ENCODE measurements at regions not wholly inside any gene's neighbourhood (a gene's known extent, or its start where the extent isn't known, plus 50 kb on each side); places are given as distances from the start of the nearest gene placed in this dataset.

- no peak for ATAC-seq (ENCODE audit: insufficient read depth, low read depth)
- TF ChIP-seq CTCF (IDR thresholded peaks at IDR 0.05; ENCODE audit: borderline replicate concordance, extremely low read depth, low read length, poor library complexity, severe bottlenecking) (no peak), EZH2 (IDR thresholded peaks at IDR 0.05; ENCODE audit: borderline replicate concordance, low read depth, low read length, severe bottlenecking) (no peak)
- no peak overlapping the region for H2AFZ ChIP-seq (ENCODE audit: low read depth, low read length)
- H3K36me3 ChIP-seq (ENCODE audit: insufficient read depth, low read length) = no peaks in the 10 kb centered on the region
- H3K27ac ChIP-seq (ENCODE audit: low read length) = no peak overlapping the region
- H3K9me3 ChIP-seq (ENCODE audit: insufficient read depth, low read length, severe bottlenecking) = no peaks in the 10 kb centered on the region
- H3K4me2 ChIP-seq (ENCODE audit: insufficient read depth, low read length) = no peak overlapping the region
- H4K20me1 ChIP-seq (ENCODE audit: insufficient read depth, low read length) = no peaks in the 10 kb centered on the region
- H3K4me3 ChIP-seq (ENCODE audit: low read depth in 1 of 2, low read length in 2 of 2) = no peak overlapping the region
- no peak overlapping the region for H3K9ac ChIP-seq (ENCODE audit: low read depth, low read length)
- no peaks in the 10 kb centered on the region for H3K79me2 ChIP-seq (ENCODE audit: insufficient read depth, low read length)
- no peaks in the 10 kb centered on the region for H3K4me1 ChIP-seq (ENCODE audit: insufficient read depth, low read length)
- H3K27me3 ChIP-seq (ENCODE audit: insufficient read depth, low read length, poor library complexity) = no peaks in the 10 kb centered on the region
- DNase-seq = no peak
Observed at GRCh38 chr4:42736527-42737195, 79.8 kb upstream of the ATP8A1 start.

- no peaks in the 10 kb centered on the region for H3K79me2 ChIP-seq (ENCODE audit: insufficient read depth, low read length)
- no peak overlapping the region for H3K4me2 ChIP-seq (ENCODE audit: insufficient read depth, low read length)
- no peaks in the 10 kb centered on the region for H3K27me3 ChIP-seq (ENCODE audit: insufficient read depth, low read length, poor library complexity)
- H3K9ac ChIP-seq (ENCODE audit: low read depth, low read length) = no peak overlapping the region
- no peaks in the 10 kb centered on the region for H3K9me3 ChIP-seq (ENCODE audit: insufficient read depth, low read length, severe bottlenecking)
- H3K36me3 ChIP-seq (ENCODE audit: insufficient read depth, low read length) = no peaks in the 10 kb centered on the region
- DNase-seq = no peak
- no peaks in the 10 kb centered on the region for H4K20me1 ChIP-seq (ENCODE audit: insufficient read depth, low read length)
- H2AFZ ChIP-seq (ENCODE audit: low read depth, low read length) = no peak overlapping the region
- TF ChIP-seq CTCF (IDR thresholded peaks at IDR 0.05; ENCODE audit: borderline replicate concordance, extremely low read depth, low read length, poor library complexity, severe bottlenecking) (no peak), EZH2 (IDR thresholded peaks at IDR 0.05; ENCODE audit: borderline replicate concordance, low read depth, low read length, severe bottlenecking) (no peak)
- H3K27ac ChIP-seq (ENCODE audit: low read length) = no peak overlapping the region
- H3K4me1 ChIP-seq (ENCODE audit: insufficient read depth, low read length) = no peaks in the 10 kb centered on the region
- H3K4me3 ChIP-seq (ENCODE audit: low read depth in 1 of 2, low read length in 2 of 2) = no peak overlapping the region
- ATAC-seq (ENCODE audit: insufficient read depth, low read depth) = no peak
Observed at GRCh38 chr4:42733380-42733779, 76.5 kb upstream of the ATP8A1 start.

- H3K4me1 ChIP-seq (ENCODE audit: insufficient read depth, low read length) = no peaks in the 10 kb centered on the region
- no peak overlapping the region for H2AFZ ChIP-seq (ENCODE audit: low read depth, low read length)
- H3K79me2 ChIP-seq (ENCODE audit: insufficient read depth, low read length) = no peaks in the 10 kb centered on the region
- H3K9ac ChIP-seq (ENCODE audit: low read depth, low read length) = no peak overlapping the region
- no peaks in the 10 kb centered on the region for H3K36me3 ChIP-seq (ENCODE audit: insufficient read depth, low read length)
- no peak for ATAC-seq (ENCODE audit: insufficient read depth, low read depth)
- no peak overlapping the region for H3K4me2 ChIP-seq (ENCODE audit: insufficient read depth, low read length)
- H3K4me3 ChIP-seq (ENCODE audit: low read depth in 1 of 2, low read length in 2 of 2) = no peak overlapping the region
- H4K20me1 ChIP-seq (ENCODE audit: insufficient read depth, low read length) = no peaks in the 10 kb centered on the region
- no peak for DNase-seq
- no peak for TF ChIP-seq CTCF (IDR thresholded peaks at IDR 0.05; ENCODE audit: borderline replicate concordance, extremely low read depth, low read length, poor library complexity, severe bottlenecking)
- no peaks in the 10 kb centered on the region for H3K9me3 ChIP-seq (ENCODE audit: insufficient read depth, low read length, severe bottlenecking)
- no peaks in the 10 kb centered on the region for H3K27me3 ChIP-seq (ENCODE audit: insufficient read depth, low read length, poor library complexity)
- no peak overlapping the region for H3K27ac ChIP-seq (ENCODE audit: low read length)
Observed at GRCh38 chr4:42732776-42733175, 75.9 kb upstream of the ATP8A1 start.
